DOHH2 (cell line): ENCODE measurements at regions not wholly inside any gene's neighbourhood (a gene's known extent, or its start where the extent isn't known, plus 50 kb on each side); places are given as distances from the start of the nearest gene placed in this dataset.
A peak's percentile ranks its signal among the peaks of the same experiment; 100 is the strongest.
"Not testable (repeated sequence)": the region's sequence is repeated elsewhere in the genome, so short reads cannot be mapped to it uniquely, and the experiment has no call there.

Experiments
- H3F3A ChIP-seq: fragments of 200-600 bp; sonication (generic), shearing (Covaris generic); 2 replicates; pipeline ENCODE4 v1.6.0; 2016; ENCODE audit warnings: antibody characterized with exemption, mild to moderate bottlenecking; ENCODE audit not compliant: control insufficient read depth, insufficient read depth
- H3K27ac ChIP-seq: fragments of 200-600 bp; sonication (generic); 2 replicates; pipeline ENCODE4 v1.5.1; 2014; ENCODE audit warnings: low read depth, mild to moderate bottlenecking, low read length, moderate library complexity
- H3K27me3 ChIP-seq: fragments of 200-600 bp; sonication (generic); 2 replicates; pipeline ENCODE4 v1.6.1; 2014; ENCODE audit warnings: mild to moderate bottlenecking, low read length, mixed read lengths; ENCODE audit not compliant: control insufficient read depth
- H3K36me3 ChIP-seq: fragments of 200-600 bp; sonication (generic); 2 replicates; pipeline ENCODE4 v1.6.1; 2014; ENCODE audit warnings: mild to moderate bottlenecking, low read length, moderate library complexity, mixed read lengths; ENCODE audit not compliant: control insufficient read depth
- H3K4me1 ChIP-seq: fragments of 200-600 bp; sonication (generic); 2 replicates; pipeline ENCODE4 v1.6.1; 2014; ENCODE audit warnings: mild to moderate bottlenecking, low read length, mixed read lengths; ENCODE audit not compliant: control insufficient read depth
- H3K4me2 ChIP-seq: fragments of 200-600 bp; sonication (generic); 2 replicates; pipeline ENCODE4 v1.6.0; 2014; ENCODE audit warnings: mild to moderate bottlenecking, low read length, moderate library complexity
- H3K4me3 ChIP-seq: fragments of 200-600 bp; sonication (generic); 2 replicates; pipeline ENCODE4 v1.5.1; 2014; ENCODE audit warnings: mild to moderate bottlenecking, low read length, mixed read lengths
- H3K79me2 ChIP-seq: fragments of 200-600 bp; sonication (generic); 2 replicates; pipeline ENCODE4 v1.6.1; 2014; ENCODE audit warnings: mild to moderate bottlenecking, low read length, mixed read lengths; ENCODE audit not compliant: control insufficient read depth
- H3K9me2 ChIP-seq: fragments of 200-600 bp; sonication (generic); replicated peaks from 2 replicates; pipeline ENCODE4 v1.6.1; 2014; ENCODE audit warnings: mild to moderate bottlenecking, low read length, mixed read lengths; ENCODE audit not compliant: control insufficient read depth
- H3K9me3 ChIP-seq: fragments of 200-600 bp; sonication (generic); 2 replicates; pipeline ENCODE4 v1.6.1; 2014; ENCODE audit warnings: antibody characterized with exemption, low read length, mixed read lengths; ENCODE audit not compliant: control insufficient read depth, insufficient read depth
- H4K20me1 ChIP-seq: fragments of 200-600 bp; sonication (generic); 2 replicates; pipeline ENCODE4 v1.6.0; 2014; ENCODE audit warnings: low read depth, mild to moderate bottlenecking, antibody characterized with exemption, low read length, moderate library complexity; ENCODE audit not compliant: control insufficient read depth, insufficient read depth
- CTCF ChIP-seq: fragments of 200-600 bp; sonication (generic); IDR thresholded peaks from one replicate; pipeline ENCODE4 v1.5.1; 2014; ENCODE audit warnings: antibody characterized with exemption, mild to moderate bottlenecking, low read depth, low read length; ENCODE audit not compliant: poor library complexity, severe bottlenecking
- EZH2phosphoT487 ChIP-seq: fragments of 200-600 bp; sonication (generic); IDR thresholded peaks from 2 replicates; pipeline ENCODE4 v1.6.1; 2017; ENCODE audit warnings: borderline replicate concordance, mild to moderate bottlenecking, antibody characterized with exemption, low read length, moderate library complexity, mixed read lengths

GRCh38 chr5:94086635-94087034 is 345.2 kb upstream of the POU5F2 start:
- H3K4me3 ChIP-seq, H3K9me3 ChIP-seq, H4K20me1 ChIP-seq, H3K79me2 ChIP-seq, H3K27me3 ChIP-seq, H3K4me2 ChIP-seq, H3K9me2 ChIP-seq, H3K4me1 ChIP-seq, H3K36me3 ChIP-seq, H3F3A ChIP-seq, H3K27ac ChIP-seq: not testable (repeated sequence)
- peak; percentile 27 for TF ChIP-seq CTCF

- H3F3A ChIP-seq: no peaks in the 10 kb centered on the region
- H3K4me1 ChIP-seq: no peaks in the 10 kb centered on the region
- no peak overlapping the region for H3K27ac ChIP-seq
- no peaks in the 10 kb centered on the region for H4K20me1 ChIP-seq
- TF ChIP-seq EZH2phosphoT487 (no peak), CTCF (no peak)
- H3K9me2 ChIP-seq: no peaks in the 10 kb centered on the region
- no peaks in the 10 kb centered on the region for H3K27me3 ChIP-seq
- peaks cover 7% of the 10 kb centered on the region for H3K79me2 ChIP-seq
- no peaks in the 10 kb centered on the region for H3K9me3 ChIP-seq
- no peak overlapping the region for H3K4me2 ChIP-seq
- H3K4me3 ChIP-seq: no peak overlapping the region
- no peaks in the 10 kb centered on the region for H3K36me3 ChIP-seq
Observed at GRCh38 chr5:94086194-94086593, 344.8 kb upstream of the POU5F2 start.

- Histone ChIP-seq H3K4me3 (no peak overlapping the region), H3K79me2 (peaks cover 13% of the 10 kb centered on the region)
- TF ChIP-seq CTCF: no peak
- TF ChIP-seq EZH2phosphoT487: no peak
Observed at GRCh38 chr5:94082405-94082804, 341.0 kb upstream of the POU5F2 start.

GRCh38 chr5:94081088-94081487 is 339.7 kb upstream of the POU5F2 start:
- no peaks in the 10 kb centered on the region for H3K9me2 ChIP-seq
- H3K27me3 ChIP-seq: no peaks in the 10 kb centered on the region
- H3K79me2 ChIP-seq: peaks cover 13% of the 10 kb centered on the region
- no peaks in the 10 kb centered on the region for H3K9me3 ChIP-seq
- no peaks in the 10 kb centered on the region for H4K20me1 ChIP-seq
- TF ChIP-seq CTCF (no peak), EZH2phosphoT487 (no peak)
- H3K36me3 ChIP-seq: no peaks in the 10 kb centered on the region
- H3K4me2 ChIP-seq: no peak overlapping the region
- no peak overlapping the region for H3K4me3 ChIP-seq
- no peak overlapping the region for H3K27ac ChIP-seq
- H3F3A ChIP-seq: no peaks in the 10 kb centered on the region
- H3K4me1 ChIP-seq: no peaks in the 10 kb centered on the region

More at GRCh38 chr5:94082405-94082804, 341.0 kb upstream of the POU5F2 start:
- Histone ChIP-seq H3K9me2 (no peaks in the 10 kb centered on the region), H3K27me3 (no peaks in the 10 kb centered on the region), H4K20me1 (no peaks in the 10 kb centered on the region), H3K9me3 (no peaks in the 10 kb centered on the region), H3K27ac (no peak overlapping the region), H3K36me3 (no peaks in the 10 kb centered on the region), H3F3A (no peaks in the 10 kb centered on the region), H3K4me2 (no peak overlapping the region), H3K4me1 (no peaks in the 10 kb centered on the region)
